Activated naive CD8-positive, alpha-beta T cell treated with anti-CD3 and anti-CD28 coated beads, Interleukin-2, amount 10 ng/mL, durations not matched to agents 7 days and 5 days (primary cell): ENCODE measurements at regions not wholly inside any gene's neighbourhood (a gene's known extent, or its start where the extent isn't known, plus 50 kb on each side); places are given as distances from the start of the nearest gene placed in this dataset.
"Not testable (repeated sequence)": the region's sequence is repeated elsewhere in the genome, so short reads cannot be mapped to it uniquely, and the experiment has no call there.

Experiments
- ATAC-seq: fragments of 150-1000 bp; cut with Tn5 transposase; one replicate; pipeline ENCODE4 v1.10.0; 2021; ENCODE audit warnings: low read depth, moderate library complexity
- POLR2A ChIA-PET: fragments of 350-600 bp; sonication (Branson Sonifier 250); formaldehyde crosslinking; loops from one replicate; lab custom pipeline; 2021; ENCODE audit warnings: antibody characterized with exemption; lab: Charles Lee
- DNase-seq: peaks from one replicate; pipeline ENCODE4 v3.0.0; 2021
- H3K27ac Mint-ChIP-seq: one replicate; pipeline ENCODE4 v1.8.0; 2022; ENCODE audit warnings: mild to moderate bottlenecking, mixed read lengths
- H3K27me3 Mint-ChIP-seq: one replicate; pipeline ENCODE4 v1.8.0; 2022; ENCODE audit warnings: mild to moderate bottlenecking, moderate library complexity, mixed read lengths
- H3K36me3 Mint-ChIP-seq: one replicate; pipeline ENCODE4 v1.8.0; 2021; ENCODE audit warnings: mild to moderate bottlenecking, mixed read lengths
- H3K4me1 Mint-ChIP-seq: one replicate; pipeline ENCODE4 v1.8.0; 2021; ENCODE audit warnings: mixed read lengths
- H3K4me3 Mint-ChIP-seq: one replicate; pipeline ENCODE4 v1.8.0; 2022; ENCODE audit warnings: mild to moderate bottlenecking, moderate library complexity, mixed read lengths
- H3K9me3 Mint-ChIP-seq: one replicate; pipeline ENCODE4 v1.8.0; 2021; ENCODE audit warnings: mixed read lengths

GRCh38 chr6:76764057-76764456, 691.6 kb upstream of the IMPG1 start:
- Mint-ChIP-seq H3K27me3 (no peaks in the 10 kb centered on the region), H3K4me1 (no peaks in the 10 kb centered on the region), H3K4me3 (no peak overlapping the region), H3K36me3 (no peaks in the 10 kb centered on the region), H3K9me3 (peaks cover 3% of the 10 kb centered on the region), H3K27ac (no peak overlapping the region)
- DNase-seq: no peak
- ATAC-seq: no peak
- POLR2A ChIA-PET: no interaction called here

- no peak for ATAC-seq
- peaks cover 1% of the 10 kb centered on the region for H3K9me3 Mint-ChIP-seq
- no peak overlapping the region for H3K27ac Mint-ChIP-seq
- H3K36me3 Mint-ChIP-seq: no peaks in the 10 kb centered on the region
- H3K4me1 Mint-ChIP-seq: no peaks in the 10 kb centered on the region
- no peaks in the 10 kb centered on the region for H3K27me3 Mint-ChIP-seq
- no peak for DNase-seq
- POLR2A ChIA-PET: no interaction called here
- no peak overlapping the region for H3K4me3 Mint-ChIP-seq
Observed at GRCh38 chr6:76752841-76753240, 680.4 kb upstream of the IMPG1 start.

DNA sequence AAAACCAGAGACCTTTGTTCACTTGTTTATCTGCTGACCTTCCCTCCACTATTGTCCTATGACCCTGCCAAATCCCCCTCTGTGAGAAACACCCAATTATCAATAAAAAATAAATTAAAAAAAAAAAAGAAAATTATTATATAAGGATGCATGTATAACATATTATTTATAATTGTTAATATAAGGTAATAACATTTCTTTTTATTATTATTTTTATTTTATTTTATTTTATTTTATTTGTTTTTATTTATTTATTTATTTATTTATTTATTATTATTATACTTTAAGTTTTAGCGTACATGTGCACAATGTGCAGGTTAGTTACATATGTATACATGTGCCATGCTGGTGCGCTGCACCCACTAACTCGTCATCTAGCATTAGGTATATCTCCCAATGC, 672.9 kb upstream of the IMPG1 start:
- H3K4me1 Mint-ChIP-seq, H3K4me3 Mint-ChIP-seq, DNase-seq, ATAC-seq, H3K36me3 Mint-ChIP-seq, POLR2A ChIA-PET, H3K27me3 Mint-ChIP-seq, H3K27ac Mint-ChIP-seq, H3K9me3 Mint-ChIP-seq: not testable (repeated sequence)

GRCh38 chr6:76744151-76744720, 671.8 kb upstream of the IMPG1 start:
- H3K4me3 Mint-ChIP-seq, H3K9me3 Mint-ChIP-seq, POLR2A ChIA-PET, H3K27me3 Mint-ChIP-seq, H3K36me3 Mint-ChIP-seq, H3K27ac Mint-ChIP-seq, ATAC-seq, H3K4me1 Mint-ChIP-seq, DNase-seq: not testable (repeated sequence)

- H3K27ac Mint-ChIP-seq: no peak overlapping the region
- no peaks in the 10 kb centered on the region for H3K27me3 Mint-ChIP-seq
- no peak for DNase-seq
- H3K4me1 Mint-ChIP-seq: no peaks in the 10 kb centered on the region
- ATAC-seq: no peak
- no peak overlapping the region for H3K4me3 Mint-ChIP-seq
- POLR2A ChIA-PET: no interaction called here
- H3K9me3 Mint-ChIP-seq: peaks cover 6% of the 10 kb centered on the region
- no peaks in the 10 kb centered on the region for H3K36me3 Mint-ChIP-seq
Observed at GRCh38 chr6:76742919-76743318, 670.5 kb upstream of the IMPG1 start.

DNA sequence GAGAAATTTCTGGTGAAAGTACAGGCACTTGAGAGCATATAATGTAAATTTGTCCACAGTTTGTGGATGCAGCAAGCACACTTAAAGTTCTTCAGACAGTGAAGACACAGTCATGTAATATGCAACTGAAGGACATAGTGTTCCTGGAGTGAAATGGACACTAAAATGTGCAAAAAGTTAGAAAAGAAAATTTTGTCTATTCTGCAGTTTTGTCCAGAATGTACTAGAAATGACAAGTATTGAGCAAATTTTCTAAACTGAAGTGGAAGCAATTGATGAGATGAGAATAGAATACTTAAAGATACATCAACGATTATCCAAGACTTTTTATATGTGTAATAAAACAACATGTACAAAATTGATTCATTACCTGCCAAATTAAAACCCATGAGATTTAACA, 647.0 kb upstream of the IMPG1 start:
- no peaks in the 10 kb centered on the region for H3K4me1 Mint-ChIP-seq
- ATAC-seq (no peak), DNase-seq (no peak)
- no peaks in the 10 kb centered on the region for H3K27me3 Mint-ChIP-seq
- H3K27ac Mint-ChIP-seq: no peak overlapping the region
- no peak overlapping the region for H3K4me3 Mint-ChIP-seq
- no peaks in the 10 kb centered on the region for H3K9me3 Mint-ChIP-seq
- H3K36me3 Mint-ChIP-seq: no peaks in the 10 kb centered on the region
- POLR2A ChIA-PET: no interaction called here

DNA sequence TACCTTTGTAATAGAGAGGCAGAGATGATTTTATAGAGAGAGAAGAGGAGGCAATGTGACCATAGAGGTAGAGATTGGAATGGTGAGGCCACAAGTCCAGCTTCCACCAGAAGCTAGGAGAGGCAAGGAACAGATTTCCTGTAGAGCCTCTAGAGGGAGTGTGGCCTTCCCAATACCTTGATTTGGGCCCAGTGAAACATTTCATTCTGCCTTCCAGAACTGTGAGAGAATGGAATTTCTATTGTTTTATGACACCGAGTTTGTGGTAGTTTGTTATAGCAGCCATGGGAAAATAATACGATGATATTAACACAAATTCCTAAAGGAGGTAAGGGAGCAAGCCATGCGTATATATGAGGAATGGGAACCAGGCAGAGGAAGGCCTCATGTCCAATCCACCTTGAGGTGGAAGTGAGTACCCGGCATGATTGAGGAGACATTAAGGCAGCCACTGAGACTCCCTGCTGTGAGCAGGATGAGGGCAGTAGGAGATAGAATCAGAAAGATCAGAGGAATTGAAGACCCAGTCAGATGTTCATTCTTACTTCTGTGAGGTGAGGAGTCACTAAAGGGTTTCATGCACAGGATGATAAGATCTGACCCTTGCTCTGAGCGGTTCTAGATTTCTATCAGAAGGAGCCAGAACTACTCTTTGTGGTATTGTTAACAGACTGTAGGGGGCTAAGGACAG, 636.3 kb upstream of the IMPG1 start:
- DNase-seq (no peak), ATAC-seq (no peak)
- H3K27me3 Mint-ChIP-seq: no peaks in the 10 kb centered on the region
- no peak overlapping the region for H3K27ac Mint-ChIP-seq
- H3K4me1 Mint-ChIP-seq: no peaks in the 10 kb centered on the region
- POLR2A ChIA-PET: no interaction called here
- H3K9me3 Mint-ChIP-seq: no peaks in the 10 kb centered on the region
- H3K36me3 Mint-ChIP-seq: no peaks in the 10 kb centered on the region
- no peak overlapping the region for H3K4me3 Mint-ChIP-seq

GRCh38 chr6:76707630-76708029, 635.2 kb upstream of the IMPG1 start:
- no peak overlapping the region for H3K4me3 Mint-ChIP-seq
- ATAC-seq: no peak
- H3K4me1 Mint-ChIP-seq: no peaks in the 10 kb centered on the region
- POLR2A ChIA-PET: no interaction called here
- DNase-seq: no peak
- no peaks in the 10 kb centered on the region for H3K27me3 Mint-ChIP-seq
- H3K36me3 Mint-ChIP-seq: no peaks in the 10 kb centered on the region
- no peak overlapping the region for H3K27ac Mint-ChIP-seq
- no peaks in the 10 kb centered on the region for H3K9me3 Mint-ChIP-seq

DNA sequence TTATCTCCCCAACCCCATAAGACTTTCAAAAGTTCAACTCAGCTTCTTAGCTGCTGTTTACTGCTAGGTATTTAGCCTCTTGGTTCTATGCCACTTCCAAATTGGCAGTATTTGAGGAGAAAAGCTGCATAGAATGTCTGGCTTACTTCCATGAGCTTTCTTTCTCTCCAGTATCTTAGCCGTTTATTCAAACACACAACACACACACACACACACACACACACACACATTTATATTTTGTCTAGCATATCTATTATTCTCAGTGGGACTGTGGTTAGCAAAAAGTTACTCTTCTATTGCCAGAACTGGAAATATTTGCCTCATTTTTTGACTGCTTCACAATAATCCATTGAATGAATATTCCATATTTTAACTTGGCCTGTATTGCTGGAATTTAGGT, 634.2 kb upstream of the IMPG1 start:
- H3K36me3 Mint-ChIP-seq: no peaks in the 10 kb centered on the region
- H3K27me3 Mint-ChIP-seq: no peaks in the 10 kb centered on the region
- no peaks in the 10 kb centered on the region for H3K9me3 Mint-ChIP-seq
- DNase-seq (no peak), ATAC-seq (no peak)
- no peak overlapping the region for H3K27ac Mint-ChIP-seq
- H3K4me1 Mint-ChIP-seq: no peaks in the 10 kb centered on the region
- no peak overlapping the region for H3K4me3 Mint-ChIP-seq
- POLR2A ChIA-PET: no interaction called here

GRCh38 chr6:76706086-76706485, 633.6 kb upstream of the IMPG1 start:
- Mint-ChIP-seq H3K36me3 (no peaks in the 10 kb centered on the region), H3K4me1 (no peaks in the 10 kb centered on the region), H3K4me3 (no peak overlapping the region), H3K27me3 (no peaks in the 10 kb centered on the region), H3K9me3 (no peaks in the 10 kb centered on the region), H3K27ac (no peak overlapping the region)
- DNase-seq: no peak
- no peak for ATAC-seq
- POLR2A ChIA-PET: no interaction called here

- Mint-ChIP-seq H3K27me3 (no peaks in the 10 kb centered on the region), H3K36me3 (no peaks in the 10 kb centered on the region), H3K4me1 (no peaks in the 10 kb centered on the region), H3K4me3 (no peak overlapping the region), H3K9me3 (no peaks in the 10 kb centered on the region), H3K27ac (no peak overlapping the region)
- POLR2A ChIA-PET: no interaction called here
- DNase-seq (no peak), ATAC-seq (no peak)
Observed at GRCh38 chr6:76703786-76704185, 631.3 kb upstream of the IMPG1 start.

- H3K4me1 Mint-ChIP-seq: no peaks in the 10 kb centered on the region
- H3K4me3 Mint-ChIP-seq: no peak overlapping the region
- no peaks in the 10 kb centered on the region for H3K36me3 Mint-ChIP-seq
- H3K27ac Mint-ChIP-seq: no peak overlapping the region
- ATAC-seq (no peak), DNase-seq (no peak)
- H3K9me3 Mint-ChIP-seq: no peaks in the 10 kb centered on the region
- POLR2A ChIA-PET: no interaction called here
- no peaks in the 10 kb centered on the region for H3K27me3 Mint-ChIP-seq
Observed at GRCh38 chr6:76703285-76703684, 630.8 kb upstream of the IMPG1 start.

GRCh38 chr6:76702187-76702586, 629.7 kb upstream of the IMPG1 start:
- H3K36me3 Mint-ChIP-seq: no peaks in the 10 kb centered on the region
- ATAC-seq: no peak
- H3K27ac Mint-ChIP-seq: no peak overlapping the region
- no peaks in the 10 kb centered on the region for H3K4me1 Mint-ChIP-seq
- no peaks in the 10 kb centered on the region for H3K27me3 Mint-ChIP-seq
- DNase-seq: no peak
- no peak overlapping the region for H3K4me3 Mint-ChIP-seq
- no peaks in the 10 kb centered on the region for H3K9me3 Mint-ChIP-seq
- POLR2A ChIA-PET: no interaction called here

GRCh38 chr6:76701610-76702009, 629.1 kb upstream of the IMPG1 start:
- DNase-seq: no peak
- H3K9me3 Mint-ChIP-seq: no peaks in the 10 kb centered on the region
- H3K27me3 Mint-ChIP-seq: no peaks in the 10 kb centered on the region
- H3K27ac Mint-ChIP-seq: no peak overlapping the region
- no peaks in the 10 kb centered on the region for H3K36me3 Mint-ChIP-seq
- ATAC-seq: no peak
- POLR2A ChIA-PET: no interaction called here
- no peak overlapping the region for H3K4me3 Mint-ChIP-seq
- H3K4me1 Mint-ChIP-seq: no peaks in the 10 kb centered on the region
